CD14-positive monocyte (primary cell): ENCODE measurements at regions not wholly inside any gene's neighbourhood (a gene's known extent, or its start where the extent isn't known, plus 50 kb on each side); places are given as distances from the start of the nearest gene placed in this dataset.

Source experiments
- DNase-seq, 3 donors: peaks; one replicate each; pipeline ENCODE4 v3.0.0-alpha.2; 2011 to 2022
- H2AFZ ChIP-seq: 2 replicates; pipeline ENCODE4 v1.6.0; 2012; ENCODE audit warnings: mild to moderate bottlenecking, low read depth, low read length, inconsistent platforms; ENCODE audit not compliant: insufficient read depth, poor library complexity, severe bottlenecking
- H3K27ac ChIP-seq, 2 donors: 1 replicate in 1 of 2; 2 replicates in 1 of 2; pipeline ENCODE4 v1.5.1; 2012 to 2013; ENCODE audit warnings: low read length in 2 of 2, control low read depth in 1 of 2, inconsistent platforms in 1 of 2, low read depth in 1 of 2, mild to moderate bottlenecking in 1 of 2
- H3K27me3 ChIP-seq, 2 donors: one replicate each; pipeline versions ENCODE4 v1.6.0 to v1.6.1; 2011 to 2013; ENCODE audit warnings: low read length in 2 of 2; ENCODE audit not compliant: control insufficient read depth in 2 of 2, insufficient read depth in 2 of 2
- H3K36me3 ChIP-seq, 2 donors: replicated peaks in 1 of 2; 1 replicate in 1 of 2; 2 replicates in 1 of 2; pipeline versions ENCODE4 v1.5.1 to v1.6.1; 2012 to 2013; ENCODE audit warnings: low read length in 2 of 2, control low read depth in 1 of 2, inconsistent platforms in 1 of 2, mild to moderate bottlenecking in 1 of 2; ENCODE audit not compliant: insufficient read depth in 2 of 2, control insufficient read depth in 1 of 2
- H3K4me1 ChIP-seq, 2 donors: 1 replicate in 1 of 2; 2 replicates in 1 of 2; pipeline versions ENCODE4 v1.5.1 to v1.6.1; 2012 to 2013; ENCODE audit warnings: low read length in 2 of 2, control low read depth in 1 of 2, inconsistent platforms in 1 of 2, mild to moderate bottlenecking in 1 of 2, moderate library complexity in 1 of 2; ENCODE audit not compliant: insufficient read depth in 2 of 2, control insufficient read depth in 1 of 2
- H3K4me2 ChIP-seq: replicated peaks from 2 replicates; pipeline ENCODE3; 2012; ENCODE audit warnings: low read length, moderate library complexity, mild to moderate bottlenecking; ENCODE audit not compliant: poor library complexity, severe bottlenecking; ENCODE audit errors: extremely low read depth
- H3K4me3 ChIP-seq, 3 experiments: fragments of 200-600 bp in 1 of 3; sonication (generic) in 1 of 3; replicated peaks in 1 of 3; 1 replicate in 2 of 3; 2 replicates in 1 of 3; pipeline ENCODE4 v1.5.1; 2011 to 2013; ENCODE audit warnings: low read length in 3 of 3, mild to moderate bottlenecking in 3 of 3, control low read depth in 2 of 3, low read depth in 2 of 3, inconsistent platforms in 1 of 3, moderate library complexity in 1 of 3
- H3K79me2 ChIP-seq: 2 replicates; pipeline ENCODE4 v1.6.0; 2012; ENCODE audit warnings: mild to moderate bottlenecking, control low read depth, inconsistent platforms, low read length, moderate library complexity; ENCODE audit not compliant: insufficient read depth
- H3K9ac ChIP-seq: 2 replicates; pipeline ENCODE4 v1.6.0; 2017; ENCODE audit warnings: low read length, mild to moderate bottlenecking; ENCODE audit not compliant: insufficient read depth, poor library complexity, severe bottlenecking
- H3K9me3 ChIP-seq, 2 donors: replicated peaks in 1 of 2; 1 replicate in 1 of 2; 2 replicates in 1 of 2; pipeline versions ENCODE4 v1.5.1 to v1.6.1; 2012 to 2013; ENCODE audit warnings: low read length in 2 of 2, control low read depth in 1 of 2; ENCODE audit not compliant: control insufficient read depth in 1 of 2, insufficient read depth in 1 of 2
- H4K20me1 ChIP-seq: 2 replicates; pipeline ENCODE4 v1.6.0; 2012; ENCODE audit warnings: mild to moderate bottlenecking, low read length, control low read depth, moderate library complexity; ENCODE audit not compliant: insufficient read depth
- H3K27ac Mint-ChIP-seq, 7 donors: one replicate each; pipeline ENCODE4 v1.8.0; 2020; ENCODE audit warnings: mild to moderate bottlenecking in 7 of 7, mixed read lengths in 7 of 7, moderate library complexity in 6 of 7, inconsistent platforms in 2 of 7
- H3K27me3 Mint-ChIP-seq, 3 donors: one replicate each; pipeline ENCODE4 v1.8.0; 2021 to 2022; ENCODE audit warnings: low read depth in 3 of 3, mild to moderate bottlenecking in 3 of 3, mixed read lengths in 3 of 3, moderate library complexity in 3 of 3, inconsistent platforms in 1 of 3
- H3K36me3 Mint-ChIP-seq, 2 donors: one replicate each; pipeline ENCODE4 v1.8.0; 2020; ENCODE audit warnings: mixed read lengths in 2 of 2, inconsistent platforms in 1 of 2, mild to moderate bottlenecking in 1 of 2
- H3K4me1 Mint-ChIP-seq: one replicate; pipeline ENCODE4 v1.8.0; 2020; ENCODE audit warnings: mild to moderate bottlenecking, mixed read lengths
- H3K4me3 Mint-ChIP-seq, 2 donors: one replicate each; pipeline ENCODE4 v1.8.0; 2020; ENCODE audit warnings: mild to moderate bottlenecking in 2 of 2, mixed read lengths in 2 of 2, moderate library complexity in 1 of 2
- H3K9me3 Mint-ChIP-seq, 7 donors: one replicate each; pipeline ENCODE4 v1.8.0; 2020 to 2022; ENCODE audit warnings: mixed read lengths in 7 of 7, mild to moderate bottlenecking in 6 of 7, moderate library complexity in 6 of 7, inconsistent platforms in 2 of 7
- CTCF ChIP-seq: fragments of 200-600 bp; IDR thresholded peaks from one replicate; pipeline ENCODE4 v1.8.0; 2022; ENCODE audit warnings: antibody characterized with exemption, mild to moderate bottlenecking
- WGBS: methylation state at CpG from one replicate; pipeline ENCODE4 v1.1.5; 2013; ENCODE audit warnings: missing lambda C conversion rate; ENCODE audit not compliant: insufficient coverage; 5-methylcytosine and 5-hydroxymethylcytosine counted together
- intact Hi-C, 2 donors: fragments of 100-400 bp; cut with micrococcal nuclease; formaldehyde crosslinking; loops; one replicate each; pipeline versions ENCODE4 v1.15.0 to v1.15.1; 2023

GRCh38 chr5:72613515-72613914 lies 106.3 kb upstream of the ZNF366 start:
- no peak overlapping the region for H2AFZ ChIP-seq
- intact Hi-C loops = loop anchor here in 1 of 2 donors (10.0 kb wide), 1 partner anchor 201 kb away; the partner anchor contains the start of gene TNPO1
- H3K9me3 Mint-ChIP-seq = peaks cover 0 to 2% (median 0%) of the 10 kb centered on the region in 7 donors

GRCh38 chr5:72612810-72613209 lies 105.6 kb upstream of the ZNF366 start:
- Histone ChIP-seq H2AFZ (no peak overlapping the region), H3K79me2 (no peaks in the 10 kb centered on the region), H3K36me3 (no peaks in the 10 kb centered on the region), H3K4me2 (no peak overlapping the region), H3K4me3 (no peak overlapping the region), H3K27ac (no peak overlapping the region), H3K9me3 (no peaks in the 10 kb centered on the region), H3K4me1 (no peaks in the 10 kb centered on the region), H4K20me1 (no peaks in the 10 kb centered on the region), H3K9ac (no peak overlapping the region), H3K27me3 (no peaks in the 10 kb centered on the region)
- no CpG with 5 or more reads among the region's 2 CpGs for WGBS
- TF ChIP-seq CTCF = no peak
- no peaks in the 10 kb centered on the region for H3K36me3 Mint-ChIP-seq
- H3K4me3 Mint-ChIP-seq = no peak overlapping the region
- peaks cover 0 to 5% (median 3%) of the 10 kb centered on the region in 3 donors for H3K27me3 Mint-ChIP-seq
- H3K9me3 Mint-ChIP-seq = peaks cover 0 to 2% (median 0%) of the 10 kb centered on the region in 7 donors
- H3K4me1 Mint-ChIP-seq = peaks cover 4% of the 10 kb centered on the region
- no peak overlapping the region for H3K27ac Mint-ChIP-seq
- DNase-seq = no peak
- intact Hi-C loops = loop anchor here in 1 of 2 donors (10.0 kb wide), 1 partner anchor 202 kb away; the partner anchor contains the start of gene TNPO1

More at GRCh38 chr5:72613515-72613914, 106.3 kb upstream of the ZNF366 start:
- Mint-ChIP-seq H3K4me1 (peaks cover 4% of the 10 kb centered on the region), H3K4me3 (no peak overlapping the region), H3K27ac (no peak overlapping the region), H3K36me3 (no peaks in the 10 kb centered on the region), H3K27me3 (peaks cover 0 to 5% (median 3%) of the 10 kb centered on the region in 3 donors)
- Histone ChIP-seq H3K4me1 (no peaks in the 10 kb centered on the region), H3K4me3 (no peak overlapping the region), H3K4me2 (no peak overlapping the region), H3K79me2 (no peaks in the 10 kb centered on the region), H3K9ac (no peak overlapping the region), H3K36me3 (no peaks in the 10 kb centered on the region), H3K27me3 (no peaks in the 10 kb centered on the region), H3K9me3 (no peaks in the 10 kb centered on the region), H4K20me1 (no peaks in the 10 kb centered on the region), H3K27ac (no peak overlapping the region)
- WGBS = no CpG with 5 or more reads among the region's 2 CpGs
- no peak for DNase-seq
- TF ChIP-seq CTCF = no peak
